Mesenchymal stem cell (in vitro differentiated cells and primary cell): ENCODE measurements at regions not wholly inside any gene's neighbourhood (a gene's known extent, or its start where the extent isn't known, plus 50 kb on each side); places are given as distances from the start of the nearest gene placed in this dataset.

Source experiments
- DNase-seq: peaks from one replicate; pipeline ENCODE4 v3.0.0-alpha.2; 2013
- H2AFZ ChIP-seq: one replicate; pipeline ENCODE4 v1.6.1; 2013; ENCODE audit warnings: low read depth, mild to moderate bottlenecking, control low read depth, inconsistent platforms, low read length, moderate library complexity
- H2AK5ac ChIP-seq: 2 replicates; pipeline ENCODE4 v1.6.1; 2013; ENCODE audit warnings: low read length, moderate library complexity, mild to moderate bottlenecking, inconsistent platforms; ENCODE audit not compliant: severe bottlenecking
- H2BK120ac ChIP-seq: one replicate; pipeline ENCODE4 v1.6.1; 2013; ENCODE audit warnings: low read depth, mild to moderate bottlenecking, inconsistent platforms, low read length, moderate library complexity
- H2BK12ac ChIP-seq, 2 experiments: one replicate each; pipeline ENCODE4 v1.6.1; 2013; ENCODE audit warnings: inconsistent platforms in 2 of 2, low read length in 2 of 2, mild to moderate bottlenecking in 2 of 2, moderate library complexity in 2 of 2, control low read depth in 1 of 2
- H2BK15ac ChIP-seq: one replicate; pipeline ENCODE4 v1.6.1; 2013; ENCODE audit warnings: mild to moderate bottlenecking, low read depth, inconsistent platforms; ENCODE audit not compliant: poor library complexity, severe bottlenecking
- H2BK5ac ChIP-seq: 2 replicates; pipeline ENCODE4 v1.6.1; 2013; ENCODE audit warnings: low read depth, mild to moderate bottlenecking, low read length, control low read depth, inconsistent platforms; ENCODE audit not compliant: poor library complexity, severe bottlenecking
- H3K14ac ChIP-seq, 2 experiments: one replicate each; pipeline ENCODE4 v1.6.1; 2013; ENCODE audit warnings: inconsistent platforms in 2 of 2, low read length in 2 of 2, control low read depth in 1 of 2, mild to moderate bottlenecking in 1 of 2, moderate library complexity in 1 of 2
- H3K18ac ChIP-seq, 2 experiments: one replicate each; pipeline ENCODE4 v1.6.1; 2013; ENCODE audit warnings: inconsistent platforms in 2 of 2, low read length in 2 of 2, control low read depth in 1 of 2, low read depth in 1 of 2, mild to moderate bottlenecking in 1 of 2
- H3K23ac ChIP-seq, 2 experiments: one replicate each; pipeline ENCODE4 v1.6.1; 2013; ENCODE audit warnings: inconsistent platforms in 2 of 2, low read length in 2 of 2, mild to moderate bottlenecking in 2 of 2, moderate library complexity in 2 of 2, control low read depth in 1 of 2
- H3K27ac ChIP-seq: 2 replicates; pipeline ENCODE4 v1.5.1; 2013; ENCODE audit warnings: mild to moderate bottlenecking, moderate library complexity, low read length, control low read depth, inconsistent platforms; ENCODE audit not compliant: poor library complexity, severe bottlenecking
- H3K27me3 ChIP-seq, 2 experiments: 2 replicates each; pipeline versions ENCODE4 v1.6.1 to v1.7.0; 2013; ENCODE audit warnings: low read length in 2 of 2, mild to moderate bottlenecking in 2 of 2, moderate library complexity in 2 of 2, control low read depth in 1 of 2, inconsistent platforms in 1 of 2; ENCODE audit not compliant: control insufficient read depth in 1 of 2, insufficient read depth in 1 of 2
- H3K36me3 ChIP-seq, 2 experiments: 2 replicates each; pipeline versions ENCODE4 v1.6.1 to v1.7.0; 2013; ENCODE audit warnings: low read length in 2 of 2, control low read depth in 1 of 2, inconsistent platforms in 1 of 2, low read depth in 1 of 2, mild to moderate bottlenecking in 1 of 2; ENCODE audit not compliant: insufficient read depth in 2 of 2, control insufficient read depth in 1 of 2
- H3K4ac ChIP-seq, 2 experiments: one replicate each; pipeline ENCODE4 v1.6.1; 2013; ENCODE audit warnings: inconsistent platforms in 2 of 2, low read length in 2 of 2, mild to moderate bottlenecking in 2 of 2, moderate library complexity in 2 of 2, control low read depth in 1 of 2, low read depth in 1 of 2
- H3K4me1 ChIP-seq: 2 replicates; pipeline ENCODE4 v1.6.1; 2013; ENCODE audit warnings: low read depth, low read length, control low read depth; ENCODE audit not compliant: control insufficient read depth, insufficient read depth
- H3K4me2 ChIP-seq: 2 replicates; pipeline ENCODE4 v1.6.1; 2013; ENCODE audit warnings: low read length, mild to moderate bottlenecking, inconsistent platforms; ENCODE audit not compliant: poor library complexity, severe bottlenecking
- H3K4me3 ChIP-seq, 2 experiments: 2 replicates each; pipeline versions ENCODE4 v1.5.1 to v1.7.0; 2013; ENCODE audit warnings: low read length in 2 of 2, mild to moderate bottlenecking in 2 of 2, control low read depth in 1 of 2, low read depth in 1 of 2; ENCODE audit not compliant: insufficient read depth in 1 of 2
- H3K79me1 ChIP-seq: replicated peaks from 2 replicates; pipeline ENCODE4 v1.6.1; 2013; ENCODE audit warnings: mild to moderate bottlenecking, control low read depth, low read length, inconsistent platforms; ENCODE audit not compliant: poor library complexity, severe bottlenecking
- H3K9ac ChIP-seq: 2 replicates; pipeline ENCODE4 v1.7.0; 2013; ENCODE audit warnings: mild to moderate bottlenecking, low read length, moderate library complexity
- H3K9me3 ChIP-seq: 2 replicates; pipeline ENCODE4 v1.7.0; 2013; ENCODE audit warnings: mild to moderate bottlenecking, low read length; ENCODE audit not compliant: control insufficient read depth
- H4K8ac ChIP-seq: one replicate; pipeline ENCODE4 v1.6.1; 2013; ENCODE audit warnings: inconsistent platforms, mild to moderate bottlenecking, low read length, moderate library complexity
- H4K91ac ChIP-seq: one replicate; pipeline ENCODE4 v1.6.1; 2013; ENCODE audit warnings: mild to moderate bottlenecking, low read length, inconsistent platforms
- WGBS: methylation state at CpG from one replicate; pipeline ENCODE4 v1.1.7; 2013; ENCODE audit warnings: mixed read lengths; 5-methylcytosine and 5-hydroxymethylcytosine counted together

DNA sequence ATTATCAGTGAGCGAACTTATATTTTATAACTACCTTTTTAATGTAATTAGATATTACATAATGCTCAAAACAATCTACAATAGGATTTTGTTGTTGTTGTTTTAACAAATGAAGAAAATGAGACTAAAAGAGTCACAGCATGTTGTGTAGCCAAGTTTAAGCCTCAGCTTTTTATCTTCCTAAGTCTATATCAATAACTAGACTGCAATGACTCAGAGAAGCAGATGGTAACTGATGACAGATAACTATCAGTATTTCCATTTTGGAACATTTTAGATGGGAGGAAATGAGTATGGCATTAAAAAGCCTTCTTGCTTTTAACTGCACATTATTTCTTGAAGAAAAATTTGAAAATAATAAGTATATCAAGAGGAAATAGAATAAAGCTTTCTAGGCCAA is 825.2 kb downstream of the SLITRK1 start:
- no peak overlapping the region for H3K4me2 ChIP-seq
- no peaks in the 10 kb centered on the region for H3K36me3 ChIP-seq
- no peak overlapping the region for H2BK12ac ChIP-seq
- WGBS: no CpG with 5 or more reads among the region's 1 CpG
- H3K27me3 ChIP-seq: no peaks in the 10 kb centered on the region
- H3K79me1 ChIP-seq: no peaks in the 10 kb centered on the region
- no peak overlapping the region for H3K18ac ChIP-seq
- no peaks in the 10 kb centered on the region for H3K4me1 ChIP-seq
- no peak overlapping the region for H3K27ac ChIP-seq
- no peak overlapping the region for H2BK5ac ChIP-seq
- no peak overlapping the region for H3K4me3 ChIP-seq
- no peak overlapping the region for H3K9ac ChIP-seq
- no peak overlapping the region for H4K8ac ChIP-seq
- no peak overlapping the region for H3K23ac ChIP-seq
- H2BK15ac ChIP-seq: no peak overlapping the region
- no peak overlapping the region for H2AK5ac ChIP-seq
- no peaks in the 10 kb centered on the region for H3K9me3 ChIP-seq
- no peak overlapping the region for H2BK120ac ChIP-seq
- no peak overlapping the region for H3K14ac ChIP-seq
- H2AFZ ChIP-seq: no peak overlapping the region
- no peak overlapping the region for H4K91ac ChIP-seq
- peak; percentile 12 for DNase-seq
- H3K4ac ChIP-seq: no peak overlapping the region

DNA sequence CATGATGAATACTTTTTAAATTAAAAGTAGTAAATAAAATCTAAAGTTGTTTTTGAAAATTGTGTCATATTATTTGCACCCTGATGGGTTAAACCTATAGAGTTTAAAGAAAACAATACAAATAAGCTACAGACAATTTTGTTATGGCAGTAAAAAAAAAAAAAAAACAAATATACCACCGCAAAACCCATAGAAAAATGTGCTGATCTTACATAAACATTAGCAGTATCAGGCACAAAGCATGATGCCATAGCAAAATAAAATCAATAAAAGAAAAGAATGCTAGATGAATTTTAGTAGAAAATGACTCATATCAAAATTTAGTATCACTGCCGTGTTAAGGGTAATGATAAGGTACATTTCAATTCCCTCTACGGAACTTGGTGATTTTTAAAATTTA is 826.0 kb downstream of the SLITRK1 start:
- Histone ChIP-seq H3K9ac (no peak overlapping the region), H3K4me3 (no peak overlapping the region), H3K14ac (no peak overlapping the region), H3K36me3 (no peaks in the 10 kb centered on the region), H4K91ac (no peak overlapping the region), H3K4me1 (no peaks in the 10 kb centered on the region), H2BK15ac (no peak overlapping the region), H3K27me3 (no peaks in the 10 kb centered on the region), H3K4me2 (no peak overlapping the region), H4K8ac (no peak overlapping the region), H3K9me3 (no peaks in the 10 kb centered on the region), H3K27ac (no peak overlapping the region), H2BK120ac (no peak overlapping the region), H3K18ac (no peak overlapping the region), H2AFZ (no peak overlapping the region), H2AK5ac (no peak overlapping the region), H3K79me1 (no peaks in the 10 kb centered on the region), H3K4ac (no peak overlapping the region), H2BK5ac (no peak overlapping the region), H3K23ac (no peak overlapping the region), H2BK12ac (no peak overlapping the region)
- no peak for DNase-seq
- WGBS: no CpG with 5 or more reads among the region's 3 CpGs

DNA sequence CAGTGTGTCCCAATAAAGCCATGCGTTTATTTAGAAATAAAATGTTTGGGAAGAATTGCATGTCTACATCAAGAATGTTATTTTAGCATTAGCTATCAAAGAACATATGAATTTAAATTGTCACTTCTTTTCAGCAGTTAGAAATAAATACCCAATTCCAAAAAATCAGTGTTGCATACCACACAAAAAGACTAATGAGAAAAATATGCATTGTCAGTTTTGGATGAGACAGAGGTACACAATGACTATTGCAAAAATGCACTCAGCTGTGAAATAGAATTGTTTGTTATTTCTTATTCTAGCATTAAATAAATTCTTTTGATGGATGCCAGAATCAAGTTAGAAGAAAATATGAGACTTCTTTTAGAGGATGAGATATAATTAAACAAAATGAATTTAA is 833.9 kb downstream of the SLITRK1 start:
- Histone ChIP-seq H3K9ac (no peak overlapping the region), H3K23ac (no peak overlapping the region), H2AK5ac (no peak overlapping the region), H3K4me2 (no peak overlapping the region), H3K36me3 (no peaks in the 10 kb centered on the region), H3K14ac (no peak overlapping the region), H3K27me3 (no peaks in the 10 kb centered on the region), H4K91ac (no peak overlapping the region), H2BK120ac (no peak overlapping the region), H2AFZ (no peak overlapping the region), H3K4me1 (no peaks in the 10 kb centered on the region), H2BK15ac (no peak overlapping the region), H4K8ac (no peak overlapping the region), H3K18ac (no peak overlapping the region), H3K79me1 (no peaks in the 10 kb centered on the region), H3K4ac (no peak overlapping the region), H3K4me3 (no peak overlapping the region), H2BK12ac (no peak overlapping the region), H3K9me3 (no peaks in the 10 kb centered on the region), H2BK5ac (no peak overlapping the region), H3K27ac (no peak overlapping the region)
- no peak for DNase-seq
- WGBS: 100% methylated on average over 1 of the region's 1 CpG

DNA sequence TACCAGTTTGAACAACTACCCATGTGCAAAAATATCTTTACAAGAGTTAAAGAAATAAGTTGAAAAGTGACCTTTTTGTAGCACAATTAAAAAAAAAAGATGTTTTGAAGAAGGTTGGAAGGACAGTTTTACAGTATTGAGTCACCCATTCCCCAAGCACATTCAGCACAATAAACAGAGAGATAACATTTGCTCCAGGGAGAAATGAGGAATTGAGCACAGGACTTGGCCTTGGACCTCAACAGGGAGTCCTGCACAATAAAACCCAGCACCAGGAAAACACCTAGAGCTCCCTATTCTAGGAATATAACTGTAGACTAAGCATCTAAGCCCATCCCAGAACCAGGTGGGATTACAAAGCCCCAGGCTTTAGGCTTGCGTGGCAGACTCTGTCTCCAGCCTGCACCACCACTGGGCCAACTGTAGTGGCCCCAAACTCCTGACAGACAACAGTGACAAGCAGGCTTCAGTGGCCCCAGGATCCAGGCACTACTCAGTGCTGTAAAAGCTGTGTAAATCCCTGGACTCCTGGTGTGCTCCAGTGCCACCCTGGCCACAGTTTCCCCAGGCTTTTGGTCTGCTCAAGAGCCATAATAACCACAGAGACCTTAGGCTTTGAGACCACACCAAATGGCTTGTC is 857.2 kb downstream of the SLITRK1 start:
- H3K23ac ChIP-seq: no peak overlapping the region
- no peak overlapping the region for H3K14ac ChIP-seq
- H3K9me3 ChIP-seq: peaks cover 4% of the 10 kb centered on the region
- no peaks in the 10 kb centered on the region for H3K4me1 ChIP-seq
- H3K27me3 ChIP-seq: no peaks in the 10 kb centered on the region
- 100% methylated on average over 1 of the region's 1 CpG for WGBS
- H3K27ac ChIP-seq: no peak overlapping the region
- no peaks in the 10 kb centered on the region for H3K79me1 ChIP-seq
- H3K9ac ChIP-seq: no peak overlapping the region
- no peaks in the 10 kb centered on the region for H3K36me3 ChIP-seq
- no peak overlapping the region for H3K4ac ChIP-seq
- no peak overlapping the region for H2BK5ac ChIP-seq
- H2BK120ac ChIP-seq: no peak overlapping the region
- no peak overlapping the region for H2AK5ac ChIP-seq
- DNase-seq: peak; percentile 22
- H3K4me2 ChIP-seq: no peak overlapping the region
- H2BK12ac ChIP-seq: peak overlapping the region; percentile 1 to 39
- H4K91ac ChIP-seq: peak overlapping the region; percentile 39
- H3K4me3 ChIP-seq: no peak overlapping the region
- no peak overlapping the region for H2BK15ac ChIP-seq
- peak overlapping the region; percentile 41 for H4K8ac ChIP-seq
- peak overlapping the region in 1 of 2 experiments; percentile 70 for H3K18ac ChIP-seq
- no peak overlapping the region for H2AFZ ChIP-seq
